GM18520 (cell line): ENCODE measurements at regions not wholly inside any gene's neighbourhood (a gene's known extent, or its start where the extent isn't known, plus 50 kb on each side); places are given as distances from the start of the nearest gene placed in this dataset.

Source experiments
- ATAC-seq: cut with Tn5 transposase; IDR thresholded peaks from one replicate; pipeline ENCODE4 v1.9.1; 2021; ENCODE audit not compliant: unreplicated experiment

- no peak for ATAC-seq
Measured at GRCh38 chr4:79088946-79089691, 149.9 kb upstream of the PAQR3 start.

GRCh38 chr4:79087071-79087470 lies 147.8 kb upstream of the PAQR3 start:
- ATAC-seq: no peak

GRCh38 chr4:79083406-79084010 lies 144.3 kb upstream of the PAQR3 start:
- no peak for ATAC-seq

- no peak for ATAC-seq
Measured at GRCh38 chr4:79082997-79083396, 143.8 kb upstream of the PAQR3 start.

GRCh38 chr4:79081973-79082372 lies 142.7 kb upstream of the PAQR3 start:
- ATAC-seq: no peak

GRCh38 chr4:79078339-79078738 lies 139.1 kb upstream of the PAQR3 start:
- ATAC-seq: no peak

GRCh38 chr4:79074040-79074439 lies 134.8 kb upstream of the PAQR3 start:
- no peak for ATAC-seq

GRCh38 chr4:79073471-79073870 lies 134.2 kb upstream of the PAQR3 start:
- no peak for ATAC-seq

GRCh38 chr4:79065262-79065661 lies 126.0 kb upstream of the PAQR3 start:
- ATAC-seq: no peak

GRCh38 chr4:79064806-79065205 lies 125.6 kb upstream of the PAQR3 start:
- no peak for ATAC-seq

GRCh38 chr4:79059631-79060399 lies 120.6 kb upstream of the PAQR3 start:
- ATAC-seq: no peak

- no peak for ATAC-seq
Measured at GRCh38 chr4:79057772-79058171, 118.5 kb upstream of the PAQR3 start.

- ATAC-seq: no peak
Measured at GRCh38 chr4:79053754-79054153, 114.5 kb upstream of the PAQR3 start.

GRCh38 chr4:79050541-79050880 lies 111.3 kb upstream of the PAQR3 start:
- ATAC-seq: no peak

- no peak for ATAC-seq
Measured at GRCh38 chr4:79049840-79050540, 110.8 kb upstream of the PAQR3 start.

- ATAC-seq: no peak
Measured at GRCh38 chr4:79048878-79049277, 109.6 kb upstream of the PAQR3 start.

GRCh38 chr4:79047316-79047715 lies 108.1 kb upstream of the PAQR3 start:
- no peak for ATAC-seq

- ATAC-seq: no peak
Measured at GRCh38 chr4:79046016-79046592, 106.9 kb upstream of the PAQR3 start.

- no peak for ATAC-seq
Measured at GRCh38 chr4:79044141-79044659, 105.0 kb upstream of the PAQR3 start.

GRCh38 chr4:79043138-79043537 lies 103.9 kb upstream of the PAQR3 start:
- no peak for ATAC-seq

- ATAC-seq: no peak
Measured at GRCh38 chr4:79042079-79042674, 102.9 kb upstream of the PAQR3 start.
